Small intestine (tissue), 7 donors: ENCODE measurements at regions not wholly inside any gene's neighbourhood (a gene's known extent, or its start where the extent isn't known, plus 50 kb on each side); places are given as distances from the start of the nearest gene placed in this dataset.
"Not testable (repeated sequence)": the region's sequence is repeated elsewhere in the genome, so short reads cannot be mapped to it uniquely, and the experiment has no call there.

Experiments
- DNase-seq, 2 donors: peaks; one replicate each; pipeline versions ENCODE4 v3.0.0 to v3.0.0-alpha.2; 2013
- FAIRE-seq: peaks from 2 replicates; lab custom pipeline; 2012; peaks lifted over from hg19 to GRCh38; lab: Jason Lieb, UNC
- H3K27ac ChIP-seq, 3 donors: one replicate each; pipeline ENCODE4 v1.5.1; 2013; ENCODE audit warnings: low read length in 2 of 3, mild to moderate bottlenecking in 2 of 3, control low read depth in 1 of 3, inconsistent platforms in 1 of 3, low read depth in 1 of 3, moderate library complexity in 1 of 3
- H3K27me3 ChIP-seq, 3 donors: one replicate each; pipeline ENCODE4 v1.6.1; 2013; ENCODE audit warnings: low read length in 3 of 3, inconsistent platforms in 1 of 3; ENCODE audit not compliant: control insufficient read depth in 3 of 3, insufficient read depth in 3 of 3
- H3K36me3 ChIP-seq, 3 donors: one replicate each; pipeline ENCODE4 v1.6.1; 2013; ENCODE audit warnings: low read length in 3 of 3, inconsistent platforms in 1 of 3, low read depth in 1 of 3, mild to moderate bottlenecking in 1 of 3, moderate library complexity in 1 of 3; ENCODE audit not compliant: control insufficient read depth in 3 of 3, insufficient read depth in 2 of 3
- H3K4me1 ChIP-seq, 3 donors: one replicate each; pipeline ENCODE4 v1.6.1; 2013; ENCODE audit warnings: low read length in 2 of 3, inconsistent platforms in 1 of 3, low read depth in 1 of 3, mild to moderate bottlenecking in 1 of 3, moderate library complexity in 1 of 3; ENCODE audit not compliant: control insufficient read depth in 3 of 3, insufficient read depth in 2 of 3
- H3K4me3 ChIP-seq, 3 donors: one replicate each; pipeline ENCODE4 v1.5.1; 2013; ENCODE audit warnings: low read length in 3 of 3, control low read depth in 1 of 3, inconsistent platforms in 1 of 3, low read depth in 1 of 3, mild to moderate bottlenecking in 1 of 3, moderate library complexity in 1 of 3
- H3K9me3 ChIP-seq, 2 donors: one replicate each; pipeline ENCODE4 v1.6.1; 2013; ENCODE audit warnings: low read depth in 1 of 2, low read length in 1 of 2; ENCODE audit not compliant: control insufficient read depth in 2 of 2, insufficient read depth in 1 of 2
- WGBS, 3 donors: extraction: QIAGEN DNeasy Blood & Tissue Kit; methylation state at CpG; one replicate each; pipeline ENCODE4 v1.1.7; 2013; 5-methylcytosine and 5-hydroxymethylcytosine counted together
- donor health status: healthy with polysubstance abuse.
- donor health status: control.
- donor health status: control.
- donor health status: Bipolar disorder and iron deficiency.
- donor health status: healthy.

DNA sequence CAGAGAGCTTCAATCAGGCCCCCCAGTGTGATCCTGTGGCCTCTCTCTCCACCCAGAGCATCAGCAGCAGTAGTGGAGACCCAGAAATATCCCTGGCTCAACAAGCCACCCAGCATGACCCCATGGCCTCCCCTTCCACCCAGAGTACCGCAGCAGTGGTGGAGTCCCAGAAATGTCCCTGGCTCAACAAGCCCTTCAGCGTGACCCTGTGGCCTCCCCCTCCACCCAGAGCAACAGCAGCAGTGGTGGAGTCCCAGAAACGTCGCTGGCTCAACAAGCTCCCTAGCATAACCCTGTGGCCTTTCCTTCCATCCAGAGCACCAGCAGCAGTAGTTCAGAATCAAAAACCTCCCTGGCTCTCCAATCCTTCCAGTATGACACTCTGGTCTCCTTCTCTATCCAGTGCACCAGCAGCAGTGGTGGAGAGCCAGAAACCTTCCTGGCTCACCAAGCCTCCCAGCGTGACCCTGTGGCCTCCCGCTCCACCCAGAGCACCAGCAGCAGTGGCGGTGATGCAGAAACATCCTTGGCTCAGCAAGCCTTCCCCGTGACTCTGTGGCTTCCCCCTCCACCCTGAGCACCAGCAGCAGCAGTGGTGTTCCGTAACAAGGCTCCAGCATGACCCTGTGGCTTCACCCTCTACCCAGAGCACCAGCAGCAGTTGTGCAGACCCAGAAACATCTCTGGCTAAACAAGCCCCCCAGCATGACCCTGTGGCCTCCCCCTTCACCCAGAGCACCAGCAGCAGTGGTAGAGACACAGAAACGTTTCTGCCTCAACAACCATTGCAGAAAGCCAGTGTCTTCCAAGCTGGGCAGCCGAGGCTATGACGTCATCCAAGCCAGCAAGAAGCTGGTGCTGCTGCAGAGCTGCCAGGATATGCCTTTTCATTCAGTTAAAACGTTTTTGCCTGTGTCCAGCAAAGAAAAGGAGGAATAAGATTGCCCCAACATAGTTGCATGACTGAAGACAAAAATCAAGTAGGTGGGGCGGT is 61.3 kb upstream of the TAMM41 start:
- Histone ChIP-seq H3K27ac (no peak overlapping the region), H3K4me3 (no peak overlapping the region), H3K4me1 (no peaks in the 10 kb centered on the region), H3K27me3 (no peaks in the 10 kb centered on the region), H3K9me3 (no peaks in the 10 kb centered on the region), H3K36me3 (no peaks in the 10 kb centered on the region)
- DNase-seq (no peak), FAIRE-seq (no peak)
- whole genome bisulfite sequencing, 3 donors, result 58 to 63% (median 60%) methylated on average over 13 to 14 of the region's 14 CpGs

DNA sequence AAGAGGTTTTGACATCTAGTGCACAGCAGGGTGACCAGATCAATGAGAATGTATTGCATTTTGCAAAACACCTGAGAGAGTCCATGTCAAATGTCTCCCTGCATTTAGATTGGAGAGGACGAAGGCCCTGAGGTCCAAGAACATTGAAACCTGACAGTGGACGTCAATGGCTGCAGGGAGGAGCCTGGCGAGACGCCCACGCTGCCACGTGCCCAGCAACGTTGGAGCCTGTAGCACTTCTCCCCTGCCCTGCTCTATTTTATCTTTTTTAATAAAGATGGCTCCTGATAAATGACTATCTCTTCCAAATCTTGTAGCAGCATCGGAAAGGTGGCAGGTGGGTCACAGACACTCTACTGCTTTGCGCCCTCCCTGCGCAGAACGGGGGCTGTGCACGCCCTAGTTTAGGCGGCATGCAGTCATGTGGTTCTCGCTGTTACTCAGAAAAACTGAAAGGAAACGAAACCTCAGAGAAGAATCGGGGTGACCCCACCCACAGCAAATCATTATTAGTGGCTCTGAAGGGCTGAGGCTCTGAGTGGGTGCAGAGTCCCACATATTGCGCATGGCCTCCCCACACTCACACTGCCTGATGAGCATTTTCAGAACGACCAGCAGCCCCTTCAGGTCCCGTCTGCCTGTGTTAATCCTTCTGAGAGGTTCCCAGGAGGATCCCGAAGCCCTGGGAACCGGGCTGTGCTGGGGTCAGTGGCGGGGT is 62.5 kb upstream of the TAMM41 start:
- DNase-seq, result no peak
- Histone ChIP-seq H3K4me1 (no peaks in the 10 kb centered on the region), H3K9me3 (no peaks in the 10 kb centered on the region), H3K27ac (no peak overlapping the region), H3K4me3 (no peak overlapping the region), H3K27me3 (no peaks in the 10 kb centered on the region), H3K36me3 (no peaks in the 10 kb centered on the region)
- WGBS, 3 donors, result 55 to 72% (median 56%) methylated on average over 22 of the region's 22 CpGs
- FAIRE-seq, result no peak

DNA sequence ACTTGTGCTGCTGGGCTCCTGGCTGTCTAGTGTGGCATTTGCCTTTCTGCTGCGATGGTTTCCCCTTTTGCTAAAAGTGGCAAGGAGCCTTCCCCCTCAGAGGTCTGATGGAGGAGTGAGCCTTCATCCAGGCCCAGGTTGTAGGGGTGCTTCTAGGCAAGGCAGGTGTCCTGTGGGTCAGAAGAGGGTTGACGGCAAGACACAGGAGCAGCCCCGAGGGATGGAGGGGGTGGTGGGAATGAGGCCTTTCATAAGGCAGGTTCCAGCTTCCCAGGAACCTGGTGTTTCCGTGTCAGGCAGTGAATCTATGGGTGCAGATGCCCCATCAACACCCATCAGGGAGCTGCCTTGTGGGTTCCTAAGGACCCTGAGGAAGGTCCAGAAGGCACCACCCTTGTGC is 63.0 kb upstream of the TAMM41 start:
- Histone ChIP-seq H3K4me3 (no peak overlapping the region), H3K36me3 (no peaks in the 10 kb centered on the region), H3K4me1 (no peaks in the 10 kb centered on the region), H3K9me3 (no peaks in the 10 kb centered on the region), H3K27ac (no peak overlapping the region), H3K27me3 (no peaks in the 10 kb centered on the region)
- DNase-seq (no peak), FAIRE-seq (no peak)
- 80 to 88% (median 87%) methylated on average over 4 of the region's 4 CpGs for WGBS, 3 donors

DNA sequence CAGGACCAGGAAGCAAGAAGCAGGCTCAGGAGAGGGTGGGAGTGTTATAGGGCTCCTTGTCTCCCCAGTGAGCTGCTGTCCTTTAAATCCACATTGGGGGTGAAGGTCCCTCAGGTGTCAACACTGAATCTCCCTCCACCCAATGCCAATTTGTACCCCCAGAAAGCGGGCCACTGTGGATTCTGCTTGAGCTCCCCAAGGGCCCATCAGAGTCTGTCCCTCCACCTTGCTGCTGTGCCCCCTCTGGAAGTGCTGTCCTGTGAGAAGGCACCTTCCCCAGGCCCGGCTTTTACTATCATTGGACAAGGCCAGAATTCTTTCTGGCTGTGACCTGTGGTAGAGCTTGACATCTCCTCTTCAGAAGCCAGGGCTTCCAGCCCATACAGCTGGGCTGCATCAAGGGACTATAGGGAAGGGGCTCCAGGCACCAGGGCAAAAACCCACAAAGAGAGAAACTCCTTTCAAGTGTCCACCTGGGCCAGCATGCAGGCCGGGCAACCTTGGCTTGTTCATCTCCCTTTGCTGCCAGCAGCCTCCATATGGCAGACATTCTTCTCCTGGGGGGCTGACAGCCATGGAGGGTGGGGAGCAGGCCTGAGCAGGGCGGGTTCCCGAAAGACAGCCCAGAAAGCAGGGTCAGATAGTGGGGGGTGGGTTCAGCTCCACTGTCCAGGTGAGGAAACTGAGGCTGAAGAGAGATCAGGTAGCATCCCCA is 63.7 kb upstream of the TAMM41 start:
- H3K36me3 ChIP-seq, H3K4me1 ChIP-seq, DNase-seq, FAIRE-seq, H3K4me3 ChIP-seq, H3K9me3 ChIP-seq, H3K27me3 ChIP-seq, H3K27ac ChIP-seq: not testable (repeated sequence)
- WGBS, 3 donors, result 86 to 89% (median 87%) methylated on average over 5 of the region's 5 CpGs

- no peaks in the 10 kb centered on the region for H3K4me1 ChIP-seq
- no peak overlapping the region for H3K27ac ChIP-seq
- H3K4me3 ChIP-seq, result no peak overlapping the region
- FAIRE-seq (no peak), DNase-seq (no peak)
- no peaks in the 10 kb centered on the region for H3K9me3 ChIP-seq
- no peaks in the 10 kb centered on the region for H3K36me3 ChIP-seq
- no peaks in the 10 kb centered on the region for H3K27me3 ChIP-seq
- WGBS, 3 donors, result 75 to 81% (median 79%) methylated on average over 19 to 20 of the region's 20 CpGs
These were observed 64.4 kb upstream of the TAMM41 start for GRCh38 chr3:11910971-11911531.

GRCh38 chr3:11911887-11912286 is 65.2 kb upstream of the TAMM41 start:
- H3K9me3 ChIP-seq, H3K36me3 ChIP-seq, H3K4me3 ChIP-seq, H3K27ac ChIP-seq, H3K4me1 ChIP-seq, FAIRE-seq, DNase-seq, H3K27me3 ChIP-seq: not testable (repeated sequence)
- WGBS, 3 donors, result 82 to 88% (median 88%) methylated on average over 9 to 10 of the region's 10 CpGs

DNA sequence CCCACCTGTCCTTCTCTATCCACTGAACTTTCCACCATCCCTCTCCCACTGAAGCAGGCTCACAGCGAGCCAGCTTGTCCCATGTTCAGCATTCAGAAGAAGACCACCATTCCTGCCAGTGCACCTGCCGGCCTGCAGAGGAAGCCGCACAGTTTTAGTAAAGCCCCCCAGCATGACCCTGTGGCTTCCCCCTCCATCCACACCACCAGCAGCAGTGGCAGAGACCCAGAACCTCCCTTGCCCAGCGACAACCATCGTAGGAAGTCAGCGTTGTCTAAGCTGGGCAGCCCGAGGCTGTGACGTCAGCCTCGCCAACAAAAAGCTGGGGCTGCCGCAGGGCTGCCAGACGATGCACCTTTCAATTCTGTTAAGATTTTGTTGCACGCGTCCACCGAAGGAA is 66.6 kb upstream of the TAMM41 start:
- H3K36me3 ChIP-seq, result no peaks in the 10 kb centered on the region
- WGBS, 3 donors, result 92 to 94% (median 92%) methylated on average over 14 of the region's 14 CpGs
- H3K4me1 ChIP-seq, result no peaks in the 10 kb centered on the region
- H3K4me3 ChIP-seq, result no peak overlapping the region
- FAIRE-seq, result no peak
- H3K9me3 ChIP-seq, result peaks cover 0 to 2% of the 10 kb centered on the region in 2 donors
- no peaks in the 10 kb centered on the region for H3K27me3 ChIP-seq
- no peak for DNase-seq
- H3K27ac ChIP-seq, result no peak overlapping the region

GRCh38 chr3:11914041-11914440 is 67.4 kb upstream of the TAMM41 start:
- Histone ChIP-seq H3K9me3 (peaks cover 0 to 2% of the 10 kb centered on the region in 2 donors), H3K4me3 (no peak overlapping the region), H3K27me3 (no peaks in the 10 kb centered on the region), H3K27ac (no peak overlapping the region), H3K36me3 (no peaks in the 10 kb centered on the region), H3K4me1 (no peaks in the 10 kb centered on the region)
- 70 to 83% (median 71%) methylated on average over 9 of the region's 9 CpGs for WGBS, 3 donors
- FAIRE-seq (no peak), DNase-seq (no peak)
